ENCODE measurements at regions not wholly inside any gene's neighbourhood (a gene's known extent, or its start where the extent isn't known, plus 50 kb on each side); places are given as distances from the start of the nearest gene placed in this dataset.

DNA sequence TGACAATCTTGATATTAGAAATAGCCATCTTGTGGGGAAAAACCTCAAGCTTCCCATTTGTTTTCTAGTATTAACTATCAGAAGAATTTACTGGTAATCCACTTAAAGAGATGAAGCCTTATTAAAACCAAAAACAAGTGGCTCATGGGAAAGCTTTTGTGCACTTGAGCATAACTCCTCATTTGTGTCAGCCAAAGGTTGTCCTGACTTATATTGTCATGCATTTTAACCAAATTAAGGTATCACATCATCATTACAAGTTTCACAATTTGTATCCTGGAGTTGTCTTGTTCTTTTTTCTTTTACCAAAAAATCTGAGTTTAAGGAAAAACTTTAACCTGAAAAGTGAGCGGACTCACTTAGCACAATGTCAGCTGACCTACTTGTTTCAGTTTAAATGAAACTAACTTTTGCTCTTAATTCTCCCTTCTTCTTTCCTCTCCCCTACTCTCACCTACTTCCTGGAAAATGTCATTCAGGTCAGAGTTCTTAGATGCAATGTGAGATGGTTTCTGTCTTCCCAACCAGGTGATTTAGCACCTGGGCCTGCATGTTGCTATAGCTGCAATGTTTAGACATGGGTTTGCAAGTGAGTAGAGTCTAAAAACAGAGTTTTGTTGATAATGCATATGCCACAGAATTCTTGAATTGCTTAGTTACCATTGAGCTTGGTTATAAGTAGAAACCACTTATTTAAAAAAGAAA is 82.8 kb downstream of the TNFAIP3 start:
- TF ChIP-seq, protein P1, sequence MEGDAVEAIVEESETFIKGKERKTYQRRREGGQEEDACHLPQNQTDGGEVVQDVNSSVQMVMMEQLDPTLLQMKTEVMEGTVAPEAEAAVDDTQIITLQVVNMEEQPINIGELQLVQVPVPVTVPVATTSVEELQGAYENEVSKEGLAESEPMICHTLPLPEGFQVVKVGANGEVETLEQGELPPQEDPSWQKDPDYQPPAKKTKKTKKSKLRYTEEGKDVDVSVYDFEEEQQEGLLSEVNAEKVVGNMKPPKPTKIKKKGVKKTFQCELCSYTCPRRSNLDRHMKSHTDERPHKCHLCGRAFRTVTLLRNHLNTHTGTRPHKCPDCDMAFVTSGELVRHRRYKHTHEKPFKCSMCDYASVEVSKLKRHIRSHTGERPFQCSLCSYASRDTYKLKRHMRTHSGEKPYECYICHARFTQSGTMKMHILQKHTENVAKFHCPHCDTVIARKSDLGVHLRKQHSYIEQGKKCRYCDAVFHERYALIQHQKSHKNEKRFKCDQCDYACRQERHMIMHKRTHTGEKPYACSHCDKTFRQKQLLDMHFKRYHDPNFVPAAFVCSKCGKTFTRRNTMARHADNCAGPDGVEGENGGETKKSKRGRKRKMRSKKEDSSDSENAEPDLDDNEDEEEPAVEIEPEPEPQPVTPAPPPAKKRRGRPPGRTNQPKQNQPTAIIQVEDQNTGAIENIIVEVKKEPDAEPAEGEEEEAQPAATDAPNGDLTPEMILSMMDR (IDR thresholded peaks at IDR 0.05): no peak

DNA sequence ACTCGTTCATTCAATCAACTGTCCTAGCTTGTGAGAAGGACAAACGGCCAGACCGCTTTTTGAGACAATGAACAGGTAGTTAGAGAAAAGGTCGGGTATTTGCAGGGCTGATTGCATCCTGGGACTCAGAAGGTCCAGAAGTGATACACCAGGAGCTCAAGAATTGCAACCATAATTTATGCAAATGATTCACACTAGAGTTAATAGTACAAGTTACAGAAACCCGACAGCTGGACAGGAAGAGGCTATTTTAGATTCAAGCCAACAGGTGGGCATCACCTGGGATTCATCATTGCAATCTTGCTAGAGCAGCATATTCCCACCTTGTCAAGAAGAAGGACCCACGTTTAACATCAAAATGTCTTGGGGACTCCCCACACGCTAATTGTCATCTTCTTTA is 83.5 kb downstream of the TNFAIP3 start:
- TF ChIP-seq, protein P1 (IDR thresholded peaks at IDR 0.05): no peak

DNA sequence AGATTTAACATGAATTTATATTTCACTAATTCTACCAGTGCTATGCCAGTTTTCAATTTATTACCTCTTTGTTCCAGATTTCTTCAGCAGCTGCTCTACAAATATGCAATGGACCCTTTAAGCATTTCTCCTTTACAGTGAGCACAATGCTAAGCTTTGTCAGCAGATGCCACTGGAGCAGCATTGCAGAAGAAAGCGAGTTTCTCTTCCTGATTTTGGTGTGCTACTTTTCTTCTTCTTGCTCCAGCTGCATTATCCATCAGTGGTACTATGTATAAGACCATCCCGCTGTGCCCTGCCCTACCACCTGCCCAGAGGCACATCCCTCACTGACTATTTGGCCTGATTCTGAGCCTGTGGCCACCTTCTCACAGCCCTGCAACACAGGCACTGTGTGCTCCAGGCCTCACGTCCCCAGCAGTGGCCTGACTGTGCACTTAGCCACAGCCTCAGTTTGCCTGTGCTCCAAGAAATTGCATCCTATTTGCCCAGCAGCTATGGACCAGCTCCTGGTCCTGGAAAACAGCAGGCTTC is 84.1 kb downstream of the TNFAIP3 start:
- TF ChIP-seq, protein P1 (IDR thresholded peaks at IDR 0.05): no peak

DNA sequence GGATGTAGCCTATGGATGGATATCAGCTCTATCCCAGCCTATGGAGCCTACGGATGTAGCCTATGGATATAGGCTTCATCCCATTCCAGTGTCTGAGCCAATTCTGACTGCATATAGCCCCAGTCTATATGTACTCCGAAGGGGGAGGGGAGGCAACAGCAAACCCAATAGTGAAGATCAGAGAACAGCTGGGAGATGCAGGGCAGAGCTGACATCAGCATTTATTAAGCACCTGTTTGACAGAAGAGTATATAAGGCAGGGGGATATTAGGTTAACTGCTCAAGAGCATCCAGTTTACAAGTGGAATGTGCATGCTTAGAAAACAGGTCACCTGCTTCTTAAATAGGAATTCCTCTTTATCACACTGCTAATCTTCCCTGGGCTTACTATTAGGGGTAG is 85.2 kb downstream of the TNFAIP3 start:
- TF ChIP-seq, protein P1 (IDR thresholded peaks at IDR 0.05): no peak

DNA sequence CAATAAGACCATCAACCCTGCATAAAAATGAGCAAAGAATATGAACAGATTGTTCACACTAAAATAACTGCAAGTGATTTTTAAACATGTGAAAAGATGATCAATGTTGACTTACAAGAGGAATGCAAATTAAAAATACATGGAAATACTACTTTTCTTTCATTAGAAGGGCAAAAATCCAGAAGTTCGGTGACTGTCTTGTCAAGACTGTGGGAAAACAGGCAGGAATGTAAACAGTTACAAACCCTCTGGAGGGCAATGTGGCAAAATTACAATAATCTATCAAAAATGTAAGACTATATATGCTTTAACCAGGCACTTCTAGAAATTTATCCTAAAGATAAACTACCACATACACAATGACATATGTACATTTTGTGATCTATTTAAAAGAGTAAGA is 86.7 kb downstream of the TNFAIP3 start:
- TF ChIP-seq, protein P1 (IDR thresholded peaks at IDR 0.05): no peak

DNA sequence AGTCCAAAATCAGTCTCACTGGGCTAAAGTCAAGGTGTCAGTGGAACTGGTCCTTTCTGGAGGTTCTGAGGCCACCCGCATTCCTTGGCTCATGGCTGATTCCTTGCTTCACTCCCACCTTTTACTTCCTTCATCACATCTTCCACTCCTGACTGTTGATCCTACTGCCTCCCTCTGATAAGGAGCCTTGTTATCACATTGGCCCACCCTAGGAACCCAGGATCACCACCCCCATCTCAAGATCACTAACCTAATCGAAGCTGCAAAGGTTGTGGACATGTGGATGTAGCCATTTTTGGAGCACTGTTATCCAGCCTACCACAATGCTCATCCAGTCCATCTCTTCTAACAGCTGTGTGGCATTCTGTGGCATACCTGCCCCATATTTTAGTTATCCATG is 87.2 kb downstream of the TNFAIP3 start:
- TF ChIP-seq, protein P1 (IDR thresholded peaks at IDR 0.05): no peak

DNA sequence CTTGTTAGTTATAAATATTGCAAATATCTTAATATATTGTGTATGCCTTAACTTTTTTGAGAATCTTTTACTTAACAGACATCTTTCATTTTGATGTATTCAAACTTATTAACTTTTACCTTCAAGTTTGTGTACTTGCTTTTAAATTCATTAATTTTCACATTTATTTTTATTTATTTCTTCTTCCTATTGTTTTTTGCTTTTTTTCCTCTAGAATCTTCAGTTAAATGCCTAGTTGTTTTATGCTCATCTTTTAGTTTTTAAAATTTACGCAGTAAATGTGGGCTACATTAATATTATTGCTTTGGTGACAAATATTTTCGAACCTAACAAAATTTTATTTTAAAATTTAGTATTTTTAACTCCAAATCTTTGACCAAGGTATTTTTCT is 89.0 kb downstream of the TNFAIP3 start:
- TF ChIP-seq, protein P1 (IDR thresholded peaks at IDR 0.05): no peak

Data from LNCAP (cell line).